NK-92 treated with Interleukin-12 subunit alpha and Interleukin-12 subunit beta, amount 100 ng/mL, for 24 hours (cell line): ENCODE measurements at regions not wholly inside any gene's neighbourhood (a gene's known extent, or its start where the extent isn't known, plus 50 kb on each side); places are given as distances from the start of the nearest gene placed in this dataset.
"Not testable (repeated sequence)": the region's sequence is repeated elsewhere in the genome, so short reads cannot be mapped to it uniquely, and the experiment has no call there.

Experiments
- DNase-seq: peaks from one replicate; lab custom pipeline; 2025; lab: John Stamatoyannopoulos, UW

- DNase-seq, result no peak
Observed at GRCh38 chr6:134634966-134635365, 314.9 kb downstream of the ALDH8A1 start.

DNA sequence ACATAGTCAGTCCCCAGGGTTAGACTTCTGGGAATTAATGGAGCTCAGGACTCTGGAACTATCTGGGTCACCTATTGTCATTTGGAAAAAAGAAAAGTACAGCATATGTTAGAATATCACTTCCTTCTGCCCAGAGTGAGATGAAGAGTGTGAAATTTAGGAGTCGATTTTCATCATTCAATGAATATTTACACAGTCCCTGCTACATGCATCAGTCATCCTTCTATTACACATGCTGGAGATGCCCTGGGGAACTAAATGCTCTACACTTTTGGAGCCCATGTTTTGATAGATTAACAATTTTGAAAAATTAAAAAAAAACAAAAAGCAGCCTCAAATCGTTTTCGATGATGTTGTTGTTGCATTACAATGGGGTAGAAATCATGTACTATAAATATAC lies 315.4 kb downstream of the ALDH8A1 start:
- DNase-seq, result no peak

DNA sequence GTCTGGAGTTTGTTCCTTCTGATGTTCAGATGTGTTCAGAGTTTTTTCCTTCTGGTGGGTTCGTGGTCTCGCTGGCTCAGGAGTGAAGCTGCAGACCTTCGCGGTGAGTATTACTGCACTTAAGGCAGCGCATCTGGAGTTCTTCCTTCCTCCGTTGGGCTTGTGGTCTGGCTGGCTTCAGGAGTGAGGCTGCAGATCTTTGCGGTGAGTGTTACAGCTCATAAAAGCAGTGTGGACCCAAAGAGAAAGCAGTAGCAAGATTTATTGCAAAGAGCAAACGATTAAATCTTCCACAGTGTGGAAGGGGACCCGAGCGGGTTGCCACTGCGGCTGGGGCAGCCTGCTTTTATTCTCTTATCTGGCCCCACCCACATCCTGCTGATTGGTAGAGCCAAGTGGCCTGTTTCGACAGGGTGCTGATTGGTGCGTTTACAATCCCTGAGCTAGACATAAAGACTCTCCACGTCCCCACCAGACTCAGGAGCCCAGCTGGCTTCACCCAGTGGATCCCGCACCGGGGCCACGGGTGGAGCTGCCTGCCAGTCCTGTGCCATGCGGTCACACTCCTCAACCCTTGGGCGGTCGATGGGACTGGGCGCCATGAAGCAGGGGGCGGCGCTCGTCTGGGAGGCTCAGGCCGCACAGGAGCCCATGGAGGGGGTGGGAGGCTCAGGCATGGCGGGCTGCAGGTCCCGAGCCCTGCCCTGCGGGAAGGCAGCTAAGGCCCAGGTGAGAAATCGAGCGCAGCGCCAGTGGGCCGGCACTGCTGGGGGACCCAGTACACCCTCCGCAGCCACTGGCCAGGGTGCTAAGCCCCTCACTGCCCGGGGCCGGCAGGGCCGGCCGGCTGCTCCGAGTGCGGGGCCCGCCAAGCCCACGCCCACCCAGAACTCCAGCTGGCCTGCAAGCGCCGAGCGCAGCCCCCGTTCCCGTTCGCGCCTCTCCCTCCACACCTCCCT lies 315.3 kb upstream of the SGK1 start:
- DNase-seq, result not testable (repeated sequence)

DNA sequence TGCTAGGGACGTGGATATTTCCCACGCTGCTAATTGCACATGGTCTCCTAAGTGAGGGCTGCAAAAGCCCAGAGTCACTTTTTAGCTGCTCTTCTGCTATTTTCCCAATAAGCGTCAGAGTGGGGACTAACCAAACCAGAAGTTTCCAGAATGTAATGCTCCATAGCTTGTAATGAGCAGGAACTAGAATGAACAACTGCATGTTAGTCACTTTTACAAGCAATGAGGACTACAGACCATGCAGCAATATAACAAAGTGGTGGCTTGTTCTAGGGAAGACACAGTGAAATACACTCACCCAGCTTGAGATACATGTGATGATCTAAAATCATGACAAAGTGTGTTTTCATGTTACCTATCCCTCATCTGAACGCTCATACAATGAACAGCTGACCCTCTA lies 314.1 kb upstream of the SGK1 start:
- no peak for DNase-seq

DNA sequence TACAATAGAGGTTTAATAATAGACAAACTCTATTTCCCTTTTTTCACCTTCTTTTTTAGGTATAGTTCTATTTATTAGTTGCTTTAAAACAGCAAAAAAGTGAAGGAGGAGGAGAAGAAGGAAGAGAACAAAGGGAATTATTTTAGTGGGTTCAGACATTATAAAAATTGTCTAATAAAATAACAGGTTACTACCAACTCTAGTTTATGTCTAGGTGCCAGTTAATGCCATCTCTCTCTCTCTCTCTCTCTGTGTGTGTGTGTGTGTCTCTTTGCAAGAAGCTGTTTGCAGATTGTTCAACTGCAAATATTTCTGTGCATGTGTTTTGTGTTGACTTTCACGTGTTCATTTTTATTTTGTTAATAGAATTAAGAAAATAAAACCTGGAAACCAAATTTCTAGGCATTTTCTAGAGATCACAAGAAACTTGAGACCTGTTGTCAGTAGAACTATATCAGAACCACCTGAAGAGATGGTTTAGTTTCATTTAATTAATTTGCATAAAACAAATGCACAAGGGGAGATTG lies 313.5 kb upstream of the SGK1 start:
- DNase-seq, result no peak

DNA sequence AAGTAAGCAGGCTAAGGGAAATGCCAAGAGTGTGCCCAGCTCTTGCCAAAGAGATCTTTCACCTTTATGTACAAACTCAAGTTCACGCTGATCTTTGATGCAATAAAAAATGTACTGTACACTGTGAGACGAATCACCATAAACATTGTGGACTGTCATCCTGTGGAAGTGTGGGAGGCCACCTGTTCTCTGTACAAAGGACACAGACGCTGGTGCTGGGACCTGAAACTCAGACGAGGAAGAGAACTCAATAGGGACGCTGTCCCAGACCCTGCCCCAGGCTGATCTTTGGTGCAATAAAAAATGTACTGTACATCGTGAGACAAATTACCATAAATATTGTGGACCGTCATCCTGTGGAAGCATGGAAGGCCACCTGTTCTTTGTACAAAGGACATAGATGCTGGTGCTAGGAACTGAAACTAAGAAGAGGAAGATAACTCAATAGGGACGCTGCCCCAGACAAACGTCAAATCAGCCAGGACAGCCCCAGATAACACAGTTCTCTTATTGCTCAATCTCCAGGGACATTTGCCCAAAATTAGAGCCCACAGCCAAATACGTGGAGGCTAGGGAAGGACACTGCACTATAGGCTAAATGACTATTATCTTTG lies 312.7 kb upstream of the SGK1 start:
- no peak for DNase-seq

GRCh38 chr6:134628154-134628553 lies 310.2 kb upstream of the SGK1 start:
- DNase-seq, result no peak

DNA sequence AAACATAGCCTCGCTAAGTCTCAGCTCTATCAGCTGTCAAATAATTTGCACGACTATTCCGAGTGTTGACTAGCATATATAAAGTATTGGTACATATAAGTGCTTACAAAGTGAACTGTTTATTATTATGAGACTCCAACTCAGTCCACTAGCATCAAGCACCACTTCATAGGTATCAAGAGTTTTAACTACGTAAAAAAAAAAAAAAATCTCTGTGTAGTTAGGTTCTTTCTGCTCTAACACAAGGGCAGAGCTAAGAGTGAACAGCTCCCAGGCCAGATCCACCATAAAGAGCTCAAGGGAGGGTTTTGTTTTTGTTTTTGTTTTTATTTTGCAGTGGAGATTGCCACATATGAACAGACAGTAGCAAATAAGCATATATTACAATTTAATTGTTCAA lies 309.8 kb upstream of the SGK1 start:
- no peak for DNase-seq

- DNase-seq, result no peak
Observed at GRCh38 chr6:134626589-134626988, 308.7 kb upstream of the SGK1 start.

GRCh38 chr6:134626086-134626485 lies 308.2 kb upstream of the SGK1 start:
- DNase-seq, result no peak

DNA sequence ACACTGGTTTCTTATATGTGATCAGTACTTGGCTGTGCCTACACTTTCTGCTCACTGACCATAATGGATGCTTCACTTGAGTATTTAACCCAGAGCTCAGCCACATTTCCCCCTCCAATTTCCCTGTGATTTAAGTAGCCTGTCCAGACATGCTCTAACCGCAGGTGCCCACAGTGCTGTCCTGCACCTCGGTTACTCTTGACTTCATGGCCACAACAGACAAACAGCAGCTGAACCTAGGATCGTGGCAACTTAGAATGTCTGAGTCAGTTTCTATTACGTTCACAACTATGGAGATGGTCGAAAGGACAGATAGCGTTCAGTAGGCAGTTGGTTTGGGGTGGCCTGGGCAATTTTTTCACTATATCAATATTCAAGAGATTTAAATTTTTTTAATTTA lies 306.9 kb upstream of the SGK1 start:
- DNase-seq, result no peak

DNA sequence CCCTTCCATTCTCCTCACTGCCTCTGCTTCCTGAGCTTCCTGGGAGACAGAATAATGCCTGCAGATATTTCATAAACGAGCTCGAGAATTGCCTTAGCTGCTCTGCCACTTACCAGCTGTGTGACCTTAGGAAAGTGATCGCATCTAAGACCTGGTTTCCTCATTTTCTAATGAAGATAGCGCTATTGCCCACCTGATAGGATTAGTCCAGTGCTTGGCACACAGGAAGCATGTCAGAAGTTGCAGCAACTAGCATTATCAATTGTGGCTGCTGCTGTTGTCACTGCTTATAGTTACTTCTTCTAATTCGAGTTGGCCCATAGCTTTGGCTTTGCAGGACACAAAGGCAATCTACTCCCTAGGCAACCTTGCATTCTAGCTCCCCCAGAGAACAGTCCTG lies 305.5 kb upstream of the SGK1 start:
- DNase-seq, result no peak

- no peak for DNase-seq
Observed at GRCh38 chr6:134622382-134623173, 304.7 kb upstream of the SGK1 start.

DNA sequence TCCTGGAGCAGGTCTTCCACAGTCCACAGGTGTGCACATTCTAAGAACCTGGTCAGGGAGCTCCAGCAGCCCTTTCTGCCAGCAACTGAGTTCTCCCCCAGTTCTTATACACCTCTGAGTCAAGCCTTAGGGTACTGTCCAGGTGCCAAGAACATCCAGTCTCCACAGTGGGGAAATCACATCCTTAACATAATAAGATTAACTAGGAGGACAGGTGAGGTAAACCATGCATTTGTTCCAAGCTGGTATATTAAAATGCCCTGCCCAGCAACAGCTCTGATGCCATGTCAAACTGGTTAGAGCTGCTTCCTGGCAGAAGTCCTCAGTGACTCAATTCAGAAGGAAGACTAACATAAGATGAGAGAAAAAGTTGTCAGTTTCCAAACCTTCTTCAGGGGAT lies 303.9 kb upstream of the SGK1 start:
- DNase-seq, result no peak

- DNase-seq, result no peak
Observed at GRCh38 chr6:134619789-134620188, 301.9 kb upstream of the SGK1 start.

GRCh38 chr6:134619077-134619476 lies 301.2 kb upstream of the SGK1 start:
- no peak for DNase-seq

- DNase-seq, result no peak
Observed at GRCh38 chr6:134614606-134615485, 296.9 kb upstream of the SGK1 start.

- not testable (repeated sequence) for DNase-seq
Observed at GRCh38 chr6:134612128-134612527, 294.2 kb upstream of the SGK1 start.

GRCh38 chr6:134610411-134610810 lies 292.5 kb upstream of the SGK1 start:
- no peak for DNase-seq

DNA sequence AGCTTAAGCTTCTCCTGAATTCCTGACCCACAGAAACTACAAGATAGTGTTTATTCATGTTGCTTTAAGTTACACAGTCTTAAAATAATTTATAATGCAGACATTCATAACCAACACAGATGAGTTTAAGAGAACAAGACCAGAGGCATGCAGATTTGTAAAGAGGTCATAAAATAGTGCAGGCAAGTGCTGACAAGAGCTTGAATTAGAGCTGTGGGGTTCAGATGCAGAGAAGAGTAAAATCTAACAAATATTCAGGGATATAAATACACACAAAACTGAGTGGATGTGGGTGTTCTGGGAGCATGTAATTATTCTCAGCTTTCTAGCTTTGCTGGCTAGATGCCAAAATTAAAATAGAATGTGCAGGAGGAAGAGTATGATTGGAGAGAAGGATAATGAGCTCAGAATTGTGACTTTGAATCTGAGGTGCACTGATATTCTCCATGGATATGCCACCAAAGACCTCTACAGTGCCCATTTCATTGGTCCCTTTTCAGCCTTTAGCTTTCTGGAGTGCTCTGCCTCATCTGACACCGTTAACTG lies 291.9 kb upstream of the SGK1 start:
- DNase-seq, result no peak

- DNase-seq, result no peak
Observed at GRCh38 chr6:134607411-134607810, 289.5 kb upstream of the SGK1 start.
